A204.1 (cell line): ENCODE measurements at regions not wholly inside any gene's neighbourhood (a gene's known extent, or its start where the extent isn't known, plus 50 kb on each side); places are given as distances from the start of the nearest gene placed in this dataset.

Experiments
- FAIRE-seq: peaks from 2 replicates; lab custom pipeline; 2012; peaks lifted over from hg19 to GRCh38; lab: Jason Lieb, UNC

DNA sequence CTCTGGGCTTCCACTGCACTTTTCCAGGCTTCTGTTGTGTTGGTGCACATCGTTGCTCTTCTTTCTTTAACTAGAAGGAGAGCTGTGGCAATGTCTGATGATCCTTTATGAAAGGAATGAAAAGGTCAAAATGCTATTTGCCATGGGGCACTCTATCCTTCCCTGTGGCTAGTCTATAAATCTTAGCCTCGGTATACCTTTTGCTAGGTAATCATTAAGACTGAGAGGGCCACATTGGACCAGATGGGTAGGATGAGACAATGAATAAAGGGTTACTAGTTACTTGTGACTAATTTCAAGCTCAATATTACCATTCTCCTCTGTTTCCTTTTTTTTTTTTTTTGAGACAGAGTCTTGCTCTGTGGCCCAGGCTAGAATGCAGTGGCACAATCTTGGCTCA is 89.4 kb upstream of the C1orf87 start:
- FAIRE-seq: no peak

DNA sequence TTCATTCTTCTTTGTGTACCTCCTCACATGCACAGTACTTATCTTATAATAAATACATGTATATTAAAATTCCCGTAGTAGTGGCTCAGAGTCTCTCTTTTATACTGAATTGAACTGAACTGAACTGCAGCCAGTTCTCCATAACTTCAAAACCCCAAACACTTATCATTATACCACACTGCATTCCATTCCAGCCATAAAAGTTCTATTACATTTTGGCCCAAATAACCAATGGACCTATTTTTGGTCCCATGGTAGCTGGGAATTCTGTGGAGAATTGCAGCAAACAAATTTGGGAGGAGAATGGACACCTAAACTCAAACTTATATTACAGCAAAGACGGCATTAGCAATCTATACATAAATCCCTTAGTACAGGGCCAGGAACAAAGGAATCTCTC is 86.6 kb upstream of the C1orf87 start:
- FAIRE-seq: no peak

DNA sequence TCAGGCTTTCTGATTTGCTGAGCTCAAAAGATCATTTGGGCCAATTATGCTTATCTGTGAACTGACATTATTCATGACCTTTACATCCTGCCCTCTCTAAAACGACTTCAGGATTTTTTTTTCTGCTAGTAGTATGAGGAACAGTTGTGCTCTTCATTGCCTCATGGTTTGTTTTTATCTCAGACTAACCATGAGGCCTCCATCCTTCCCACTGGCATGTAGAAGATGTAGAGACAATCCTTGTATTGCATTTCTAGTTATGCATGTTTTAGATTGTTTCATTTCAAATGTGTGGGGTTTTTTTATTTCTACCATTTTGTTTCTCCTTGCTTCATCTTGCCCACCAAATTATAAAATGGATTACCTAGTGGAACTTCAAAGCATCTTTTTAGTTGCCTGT is 82.8 kb upstream of the C1orf87 start:
- FAIRE-seq: no peak

DNA sequence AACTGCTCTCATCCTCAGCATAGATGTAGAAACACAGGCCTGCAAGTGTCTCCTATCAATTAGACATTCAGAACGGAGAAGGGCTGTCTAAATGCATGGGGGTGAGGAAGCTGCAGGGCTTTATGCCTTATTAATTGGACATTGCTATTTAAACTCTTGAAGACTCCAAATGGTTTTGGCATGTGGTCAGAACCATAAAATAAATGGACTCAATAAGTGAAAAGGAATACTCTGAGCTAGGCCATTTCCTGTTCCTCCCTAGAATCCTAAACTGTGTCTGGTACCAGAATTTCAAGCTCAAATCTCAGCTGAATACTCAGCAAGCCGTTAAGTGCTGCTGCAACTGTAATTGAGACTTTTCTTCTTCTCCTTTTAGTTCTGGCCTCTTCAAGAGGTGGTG is 80.4 kb upstream of the C1orf87 start:
- FAIRE-seq: no peak

DNA sequence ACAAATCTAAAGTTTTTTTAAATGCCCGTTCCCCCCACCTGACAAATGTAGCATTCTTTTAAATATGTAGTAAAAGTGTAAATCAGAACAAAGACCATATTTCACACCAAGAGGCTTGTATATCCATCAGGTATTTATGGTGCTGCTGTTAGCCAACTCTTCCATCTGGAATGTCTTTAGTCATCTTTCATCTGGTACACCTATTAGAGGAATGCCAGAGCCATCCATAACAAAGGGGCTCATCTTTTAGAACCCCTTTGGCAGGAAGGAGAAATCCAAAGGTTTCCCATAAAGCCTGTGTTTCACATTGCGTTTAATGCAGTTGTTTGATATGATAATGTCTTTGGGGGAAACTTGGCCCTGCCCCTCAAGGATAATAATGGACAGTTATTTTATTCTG is 79.3 kb upstream of the C1orf87 start:
- FAIRE-seq: no peak

DNA sequence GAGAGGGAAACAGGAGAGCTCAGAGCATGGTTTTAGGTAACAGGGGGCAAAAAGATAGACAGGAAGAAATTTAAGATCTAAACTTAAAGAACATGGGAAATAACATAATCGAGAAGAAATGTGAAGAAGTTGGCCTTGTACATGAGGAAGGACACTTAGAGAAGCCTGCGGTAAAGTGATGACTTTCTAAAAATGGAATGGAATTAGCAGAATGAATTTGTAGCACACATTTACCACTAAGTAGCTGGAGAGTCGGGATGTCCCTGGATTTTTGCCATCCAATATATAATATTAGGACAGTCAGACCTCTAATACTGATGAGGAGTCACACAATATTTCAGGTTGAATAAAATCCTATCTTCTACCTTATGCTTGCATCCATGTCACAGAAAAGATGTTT is 77.7 kb upstream of the C1orf87 start:
- no peak for FAIRE-seq

DNA sequence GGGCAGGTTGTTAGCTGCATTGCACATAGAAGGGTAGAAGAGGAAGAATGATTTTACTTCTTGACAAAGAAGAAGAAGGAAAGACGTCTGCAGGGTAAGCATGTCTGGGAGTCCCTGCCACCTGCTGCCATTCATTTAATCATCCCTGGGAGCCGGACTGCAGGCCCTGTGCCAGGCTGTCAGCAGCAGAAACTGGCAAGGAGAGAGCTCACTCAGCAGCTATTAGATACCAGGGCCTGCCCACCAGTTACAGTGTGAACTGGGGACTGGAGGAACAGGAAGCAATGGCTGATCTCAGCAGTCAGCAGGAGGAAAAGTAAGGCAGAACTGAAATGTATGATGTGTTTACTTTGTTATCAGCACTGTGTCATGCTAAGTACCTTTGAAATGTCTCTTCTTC is 75.7 kb upstream of the C1orf87 start:
- no peak for FAIRE-seq

DNA sequence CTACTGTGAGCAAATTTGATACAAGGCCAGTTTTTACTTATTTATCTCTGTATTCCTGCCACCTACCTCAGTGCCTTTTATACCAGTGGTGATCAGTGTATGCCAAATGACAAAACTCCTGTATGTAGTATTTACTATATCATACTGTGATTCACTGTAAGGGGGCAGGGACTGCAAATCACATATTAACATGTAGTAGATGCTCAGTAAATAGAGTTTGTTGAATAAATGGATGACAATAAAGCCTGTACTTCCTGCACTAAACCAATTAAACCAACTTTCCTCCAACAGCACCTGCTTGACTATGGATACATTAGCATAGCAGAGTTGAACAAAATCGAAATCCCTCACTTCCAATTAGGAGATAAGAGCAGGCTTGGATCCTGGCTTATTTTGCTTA is 73.3 kb upstream of the C1orf87 start:
- FAIRE-seq: no peak

DNA sequence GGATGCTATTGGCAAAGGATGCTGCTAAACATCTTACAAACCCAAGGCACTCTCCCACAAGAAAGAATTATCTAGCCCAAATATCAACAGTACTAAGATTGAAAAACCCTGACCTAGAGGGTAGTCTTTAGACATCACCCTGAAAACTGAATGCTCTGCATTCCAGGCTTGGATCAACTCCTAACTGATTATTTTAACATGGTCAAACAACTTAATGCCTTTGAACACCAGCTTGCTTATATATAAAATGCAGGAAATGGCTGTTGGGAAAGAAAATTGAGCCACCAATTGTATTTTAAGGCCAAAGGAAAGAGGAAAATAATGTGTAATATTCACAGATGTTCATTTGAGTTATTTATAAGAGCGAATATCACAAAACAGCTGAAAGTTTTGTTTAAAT is 72.2 kb upstream of the C1orf87 start:
- FAIRE-seq: no peak

DNA sequence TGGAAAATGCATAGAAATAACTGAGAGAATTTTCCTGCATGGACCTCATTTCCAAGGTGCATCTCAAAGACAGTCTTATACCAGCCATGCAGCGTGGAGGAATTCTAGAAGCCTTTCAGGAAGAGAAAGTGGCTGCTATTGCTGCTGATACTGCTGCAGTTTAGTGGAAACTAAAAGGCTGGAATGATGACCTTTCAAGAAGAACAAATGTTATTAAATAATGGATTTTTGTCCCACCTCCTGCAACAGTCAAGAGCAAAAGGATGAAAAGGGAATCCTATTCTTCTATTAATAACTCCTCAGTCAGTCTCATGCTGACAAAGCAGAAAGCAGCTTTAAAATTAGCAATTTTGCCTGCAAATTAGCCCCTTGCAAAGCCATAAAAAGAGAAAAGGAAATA is 68.2 kb upstream of the C1orf87 start:
- no peak for FAIRE-seq

DNA sequence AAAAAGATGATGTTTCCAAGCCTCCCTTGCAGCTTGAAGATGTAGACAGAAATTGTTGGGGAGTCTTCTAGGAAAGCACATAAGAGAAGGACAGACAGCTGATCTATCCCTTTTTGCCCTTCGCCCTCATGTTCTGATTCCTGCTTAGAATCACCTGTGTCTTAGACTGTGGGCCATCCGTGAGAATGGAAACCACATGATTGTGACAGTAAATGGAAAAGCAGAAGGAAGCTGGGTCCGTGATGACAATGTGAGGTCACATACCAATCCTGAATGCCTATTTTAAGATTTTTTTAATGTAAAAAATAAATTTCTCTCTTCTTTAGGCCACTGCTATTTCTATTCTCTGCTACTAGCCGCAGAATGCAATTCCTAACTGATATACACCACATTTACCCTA is 67.7 kb upstream of the C1orf87 start:
- FAIRE-seq: no peak

DNA sequence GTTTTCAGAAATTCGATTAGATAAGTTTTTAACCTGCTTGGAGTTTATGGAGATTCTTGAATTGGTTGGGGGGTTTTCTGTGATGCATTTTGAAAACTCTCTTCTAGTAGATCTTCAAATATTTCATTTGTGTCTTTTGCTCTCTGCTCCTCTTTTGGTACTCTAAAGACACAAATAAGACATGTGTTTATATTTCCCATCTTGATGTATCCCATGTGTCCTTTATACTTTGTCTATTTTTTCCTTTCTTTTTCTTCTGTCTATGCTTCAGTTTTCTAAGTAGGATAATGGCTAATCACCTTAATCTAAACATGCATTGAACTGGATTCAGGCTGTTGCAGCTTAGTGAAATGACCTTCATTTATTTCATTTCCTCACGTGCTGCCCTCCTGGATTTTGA is 63.8 kb upstream of the C1orf87 start:
- FAIRE-seq: no peak

DNA sequence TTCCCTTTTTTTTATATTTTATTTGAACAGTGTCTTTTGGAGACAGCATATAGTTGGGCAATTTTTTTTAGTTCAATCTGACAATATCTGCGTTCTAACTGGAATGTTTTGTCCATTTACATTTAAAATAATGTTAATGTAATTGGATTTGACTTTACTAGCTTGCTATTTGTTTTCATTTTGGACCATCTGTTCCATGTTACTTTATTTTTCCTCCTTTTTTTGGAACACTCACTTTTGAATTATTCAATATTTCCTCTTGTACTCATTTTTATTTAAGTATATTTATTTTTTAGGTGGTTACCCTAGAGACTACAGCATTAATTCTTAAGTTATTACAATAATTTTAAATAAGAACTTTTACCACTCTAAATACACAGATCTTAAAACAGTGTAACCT is 62.8 kb upstream of the C1orf87 start:
- no peak for FAIRE-seq

DNA sequence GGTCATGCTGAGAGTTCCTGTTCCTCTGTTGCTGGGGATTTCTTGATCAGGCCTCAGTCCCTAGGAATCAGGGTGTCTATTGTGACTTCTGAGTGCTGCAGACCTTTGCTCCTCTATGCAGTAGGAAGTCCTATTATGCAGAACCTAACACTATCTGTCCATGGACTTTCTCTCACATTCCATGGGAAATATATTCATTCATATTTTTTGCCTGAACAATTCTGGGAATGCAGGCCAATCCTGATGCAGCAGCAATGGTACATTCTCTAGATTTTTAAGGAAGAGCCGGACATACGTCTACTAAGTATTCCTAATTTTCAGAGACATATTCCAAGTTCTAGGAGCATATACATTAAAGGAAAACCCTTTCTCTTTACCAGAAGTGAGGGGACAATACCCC is 61.1 kb upstream of the C1orf87 start:
- FAIRE-seq: no peak

DNA sequence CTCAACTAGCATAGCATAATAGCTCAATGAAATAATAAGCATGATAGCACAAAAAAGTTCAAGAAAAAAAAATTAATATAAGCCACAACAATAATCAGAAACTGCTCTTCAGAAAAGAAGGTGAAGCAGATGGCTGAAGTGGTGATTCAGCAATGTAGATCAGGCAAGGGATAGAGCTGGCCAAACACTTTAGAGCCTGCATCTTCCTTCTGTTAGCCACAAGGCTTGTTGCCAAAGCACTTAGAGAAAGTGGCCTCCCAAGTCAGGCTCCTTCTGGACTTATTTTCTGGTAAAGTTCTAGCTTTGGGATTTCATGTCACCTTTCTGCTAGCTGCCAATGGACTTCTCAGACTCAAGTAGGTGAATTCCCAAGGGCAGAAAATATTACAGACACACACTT is 60.3 kb upstream of the C1orf87 start:
- no peak for FAIRE-seq

DNA sequence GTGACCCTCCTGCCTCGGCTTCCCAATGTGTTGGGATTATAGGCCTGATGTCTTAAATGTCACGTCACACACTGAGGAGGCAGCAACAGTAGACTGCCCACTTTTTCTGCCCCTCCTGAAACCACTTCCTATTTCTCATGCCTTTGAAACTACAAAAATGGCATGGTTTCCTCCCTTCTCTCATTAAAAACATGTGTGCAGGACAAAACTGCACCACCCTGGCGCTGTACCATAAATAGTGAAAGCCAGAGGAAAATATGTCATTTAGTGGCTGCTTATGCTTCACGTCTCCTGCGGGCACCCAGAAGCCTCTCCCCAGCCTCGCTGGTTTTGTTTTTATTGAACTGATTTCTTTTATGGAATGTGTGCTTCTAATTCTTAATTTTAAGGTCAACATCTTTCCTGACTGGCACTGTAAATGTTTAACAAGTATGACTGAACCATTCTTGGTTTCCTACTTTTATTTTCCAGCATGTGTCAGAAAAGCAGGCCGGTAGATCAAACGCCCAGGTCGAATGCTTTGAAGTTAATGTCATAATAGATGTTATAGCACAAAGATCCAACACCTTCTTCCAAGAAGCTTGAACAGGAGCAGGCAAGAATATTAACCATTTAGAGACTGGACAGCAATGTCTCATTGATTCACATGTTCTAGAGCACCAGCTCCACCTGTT is 59.6 kb upstream of the C1orf87 start:
- no peak for FAIRE-seq

DNA sequence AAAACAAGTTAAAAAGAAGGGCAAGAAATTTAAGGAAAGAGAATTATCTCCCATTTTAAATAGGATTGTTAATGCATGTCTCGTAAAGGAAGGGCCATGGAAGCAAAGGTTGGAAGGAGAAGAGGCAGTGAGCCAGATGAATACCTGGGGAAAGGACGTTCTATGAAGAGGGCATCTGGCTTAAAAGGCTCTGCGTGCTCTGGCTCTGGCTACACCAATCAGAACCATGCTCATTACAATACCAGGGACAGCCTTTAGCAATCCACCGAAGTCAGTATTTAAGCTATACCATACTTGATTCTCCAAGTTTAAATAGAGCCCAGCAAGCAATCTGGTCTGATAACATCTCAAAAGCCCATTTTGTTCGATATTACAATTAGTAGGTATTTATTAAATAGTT is 58.5 kb upstream of the C1orf87 start:
- no peak for FAIRE-seq

DNA sequence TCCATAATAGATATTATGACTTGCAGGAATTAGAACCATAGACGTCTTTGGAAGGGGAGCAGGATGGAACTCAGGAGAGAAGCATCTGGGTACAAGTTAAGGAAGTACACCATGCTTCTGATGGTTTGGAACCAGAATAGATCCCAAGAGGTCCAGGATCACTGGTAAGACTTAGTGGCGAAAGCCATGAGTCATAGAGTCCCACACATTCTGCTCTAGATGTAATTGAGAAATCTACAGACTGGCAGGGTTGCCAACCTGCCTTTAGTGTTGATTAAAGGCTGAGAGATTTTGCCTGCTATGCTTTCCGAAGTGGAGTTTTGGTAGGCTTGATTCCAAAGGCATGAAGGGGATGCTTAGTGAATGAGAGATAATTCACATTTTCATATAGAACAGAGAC is 57.1 kb upstream of the C1orf87 start:
- FAIRE-seq: no peak

DNA sequence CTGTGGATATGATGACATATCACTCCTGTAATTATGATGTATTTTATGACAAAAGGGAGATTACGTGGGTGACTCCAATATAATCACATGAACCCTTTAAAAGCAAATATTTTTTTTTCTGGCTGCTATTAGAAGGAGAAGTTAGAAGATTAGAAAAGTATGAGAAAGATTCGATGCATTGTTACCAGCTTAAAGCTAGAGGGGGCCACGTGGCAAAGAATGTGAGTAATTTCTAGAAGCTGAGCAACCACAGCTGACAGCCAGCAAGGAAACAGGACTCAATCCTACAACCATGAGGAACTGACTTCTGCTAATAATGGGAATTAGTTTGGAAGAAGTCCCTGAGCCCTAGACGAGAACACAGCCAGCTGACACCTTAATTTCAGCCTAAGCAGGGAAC is 56.3 kb upstream of the C1orf87 start:
- no peak for FAIRE-seq

DNA sequence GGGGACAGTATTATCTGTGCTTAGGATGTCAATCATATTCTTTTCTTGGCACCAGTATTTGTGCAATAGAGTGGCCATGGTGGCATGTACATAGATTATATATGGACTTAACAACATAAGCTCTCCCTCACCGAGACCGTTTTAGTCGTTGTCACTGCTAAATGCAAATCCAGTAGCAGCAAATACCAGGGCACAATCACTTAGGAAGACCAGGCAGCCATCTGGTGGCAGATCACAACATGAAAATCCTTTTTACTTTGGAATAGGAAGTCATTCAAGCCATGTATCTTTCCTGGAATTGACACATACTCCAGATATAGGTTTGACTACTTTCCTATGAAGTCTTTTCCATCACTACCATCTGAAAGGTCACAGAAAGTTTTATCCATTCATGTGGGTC is 53.2 kb upstream of the C1orf87 start:
- FAIRE-seq: no peak
